DMS114 treated with DMSO at 0.1 percent for 48 hours (cell line): ENCODE measurements at regions not wholly inside any gene's neighbourhood (a gene's known extent, or its start where the extent isn't known, plus 50 kb on each side); places are given as distances from the start of the nearest gene placed in this dataset.

Experiments
- DNase-seq: peaks from one replicate; lab custom pipeline; 2025; ENCODE audit not compliant: unreplicated experiment; lab: John Stamatoyannopoulos, UW

DNA sequence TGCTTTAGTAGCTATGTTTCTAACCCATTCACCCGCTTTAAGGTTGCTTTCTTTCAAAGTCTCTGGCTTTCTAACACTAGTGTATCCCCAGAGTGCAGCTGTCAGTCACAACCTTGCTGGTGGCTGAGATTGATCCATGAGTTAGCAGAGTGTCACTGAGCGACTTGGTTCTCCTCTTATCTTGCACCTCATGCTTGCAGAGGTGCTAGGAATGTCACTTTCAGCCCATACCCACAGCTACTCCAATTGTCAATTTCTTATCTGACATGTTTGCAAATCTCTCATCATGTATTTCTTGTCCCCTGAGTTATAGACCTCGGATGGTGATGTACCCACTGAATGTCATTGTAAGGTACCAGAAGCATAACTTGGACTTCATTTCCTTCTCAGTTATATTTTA is 1110.2 kb downstream of the GALC start:
- DNase-seq = no peak

DNA sequence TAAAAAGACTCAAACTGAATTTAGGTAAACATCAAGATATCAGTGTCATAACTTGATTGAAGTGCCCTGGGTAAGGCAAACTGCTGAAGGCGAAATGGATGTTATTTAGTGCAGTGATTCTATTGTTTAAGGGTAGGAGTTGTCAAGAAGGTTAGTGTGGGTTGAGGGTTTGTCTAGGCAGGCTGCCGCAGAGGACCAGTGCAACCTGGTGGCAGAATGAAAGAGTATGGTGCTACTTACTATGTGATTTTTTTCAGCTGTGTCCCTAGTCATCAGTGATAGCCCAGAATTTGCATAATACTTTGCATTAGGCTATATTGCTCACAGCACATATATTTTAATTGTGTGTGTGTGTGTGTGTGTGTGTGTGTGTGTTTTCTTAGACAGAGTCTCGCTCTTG is 1127.0 kb downstream of the GALC start:
- no peak for DNase-seq

DNA sequence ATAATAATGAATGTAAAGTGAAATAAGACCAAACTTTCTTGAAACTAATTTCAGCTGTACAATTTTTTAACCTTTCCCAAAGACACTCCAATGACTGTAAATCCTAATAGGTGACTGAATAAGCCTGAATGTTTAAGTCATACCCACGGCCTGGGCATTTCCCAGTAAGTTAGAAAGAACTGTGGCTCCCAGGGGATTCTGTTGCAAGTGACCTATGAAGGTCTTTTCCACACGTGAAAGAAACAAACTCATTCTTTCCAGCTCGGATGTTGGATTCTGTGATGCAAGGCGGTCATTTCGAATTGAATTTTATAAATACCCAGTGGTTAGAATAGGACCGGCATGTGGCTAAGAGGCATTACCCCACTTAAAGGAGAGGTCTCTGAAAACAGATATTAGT is 1134.4 kb downstream of the GALC start:
- DNase-seq = no peak

DNA sequence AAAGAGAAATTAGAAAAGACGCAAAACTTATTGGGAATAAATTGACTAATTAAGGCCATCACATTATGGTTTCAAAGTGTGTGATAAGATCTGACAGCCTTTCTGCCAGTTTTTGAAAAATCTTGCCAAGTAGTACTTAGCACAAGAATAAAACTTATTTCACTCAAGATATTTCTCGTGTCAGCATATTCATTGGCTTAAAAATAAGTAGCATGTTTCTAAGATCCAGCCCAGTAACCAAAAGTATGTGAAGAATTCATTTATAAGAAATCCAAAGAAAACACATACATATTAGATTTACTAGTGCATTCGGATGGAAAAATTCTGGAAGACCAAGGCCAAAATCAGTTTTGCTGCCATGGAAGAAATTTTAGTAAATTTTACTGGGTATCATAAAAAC is 1135.0 kb downstream of the GALC start:
- no peak for DNase-seq

DNA sequence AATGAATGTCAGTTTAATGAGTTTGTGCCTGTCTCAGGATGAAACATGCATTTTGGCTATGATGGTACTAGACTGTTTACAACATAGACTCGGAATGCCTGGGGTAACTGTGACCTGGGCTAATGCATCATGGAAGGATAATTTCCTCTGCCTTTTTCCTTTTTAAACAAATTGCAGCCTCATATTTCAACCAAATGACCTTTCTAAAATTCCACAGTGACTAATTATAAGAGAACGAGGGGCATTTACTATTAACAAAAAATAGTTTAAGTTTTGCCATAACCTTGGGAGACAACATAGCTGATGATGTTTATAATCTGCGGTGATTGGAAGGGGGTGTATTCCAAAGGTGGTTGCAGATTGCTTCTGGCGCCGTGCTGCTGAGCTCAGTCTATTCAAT is 1140.5 kb downstream of the GALC start:
- DNase-seq = no peak

DNA sequence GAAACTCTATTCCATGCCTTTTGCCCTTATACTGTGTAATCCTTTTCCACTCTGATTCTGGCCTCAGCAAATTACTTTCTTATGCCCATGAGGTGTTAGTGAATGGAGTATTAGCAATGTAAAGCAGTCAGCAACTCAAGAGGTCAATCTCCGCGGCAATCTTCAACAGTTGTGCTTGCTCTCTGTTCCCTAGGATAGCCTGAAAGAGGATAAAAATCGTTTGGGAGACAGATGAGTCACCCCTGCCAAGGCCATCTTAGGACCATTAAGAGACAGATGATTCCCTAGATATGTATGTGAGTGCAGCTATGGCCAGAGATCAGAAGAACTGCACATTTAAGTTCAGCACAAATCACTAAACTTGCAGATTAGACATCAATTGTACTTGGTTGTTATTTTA is 1145.8 kb downstream of the GALC start:
- DNase-seq = no peak

DNA sequence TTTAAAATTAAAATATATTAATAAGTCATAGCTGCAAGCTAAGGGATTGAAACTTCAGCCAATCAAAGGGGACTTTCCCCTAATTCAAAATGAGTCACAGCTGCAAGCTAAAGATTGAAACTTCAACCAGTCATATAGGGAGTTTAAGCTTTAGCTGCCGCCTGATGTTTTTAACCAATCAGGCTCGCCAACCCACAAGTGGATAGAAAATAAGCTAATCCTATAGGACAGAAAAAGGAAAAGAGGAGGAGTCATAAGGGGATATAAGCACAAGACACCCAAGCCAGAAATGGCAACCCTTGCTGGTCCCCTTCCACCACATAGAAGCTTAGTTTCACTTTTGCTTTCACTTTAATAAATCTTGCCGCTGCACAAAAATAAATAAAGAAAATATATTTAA is 1154.6 kb downstream of the GALC start:
- no peak for DNase-seq

DNA sequence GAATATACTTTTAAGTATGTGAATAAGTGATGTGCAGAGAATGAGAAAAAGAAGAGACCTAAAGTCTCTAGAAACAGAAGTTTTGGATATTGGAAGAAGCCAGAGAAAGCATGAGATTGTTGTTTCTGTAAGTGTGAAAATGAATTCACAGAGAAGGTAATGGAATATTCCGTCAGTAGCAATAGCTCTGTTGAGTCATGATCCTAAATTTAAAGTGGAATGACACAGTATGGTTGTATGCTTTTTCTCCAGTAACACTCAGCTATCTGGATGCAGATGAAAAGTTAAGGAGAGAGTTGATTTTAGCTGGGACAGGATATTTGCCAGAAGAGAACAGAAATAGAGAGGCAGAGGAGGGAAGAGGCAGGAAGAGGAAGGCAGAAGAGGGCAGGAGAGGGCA is 1166.3 kb downstream of the GALC start:
- no peak for DNase-seq

DNA sequence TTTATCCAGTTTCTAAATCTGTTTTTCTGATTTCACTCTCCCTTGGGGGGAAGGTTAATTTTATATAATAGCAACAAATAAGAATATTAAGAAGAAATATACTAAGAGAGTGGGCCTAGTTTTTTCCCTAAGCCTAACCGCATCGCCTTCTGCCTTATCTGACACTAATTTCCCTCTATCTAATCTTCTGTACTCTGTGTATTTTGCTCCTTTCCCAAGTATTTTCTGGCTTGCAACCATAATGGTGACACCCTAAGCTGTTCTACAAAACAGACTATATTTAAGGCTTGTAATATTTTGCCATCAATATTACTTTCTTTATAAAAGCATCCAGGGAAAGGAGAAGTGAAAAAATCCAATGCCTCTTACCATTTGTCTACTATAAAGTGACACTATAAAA is 1168.8 kb downstream of the GALC start:
- DNase-seq = no peak

DNA sequence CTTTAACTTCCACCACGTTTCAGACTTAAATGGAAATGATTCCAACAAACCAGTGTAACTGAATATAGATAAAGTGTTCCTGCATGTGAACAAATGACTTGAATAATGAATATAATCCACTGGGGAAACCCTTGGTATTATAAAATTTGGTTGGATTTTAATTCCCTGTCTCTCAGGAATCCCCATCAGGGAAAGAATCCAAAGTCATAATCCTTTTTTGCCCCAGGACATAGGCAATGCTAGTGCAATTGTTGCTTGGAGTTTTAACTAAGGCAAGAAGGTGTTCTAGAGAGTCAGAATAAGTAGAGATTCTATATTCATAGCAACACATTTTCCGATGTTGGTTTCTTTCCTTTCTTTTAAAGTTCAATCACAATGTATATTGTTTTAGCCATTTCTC is 1169.4 kb downstream of the GALC start:
- DNase-seq = no peak

DNA sequence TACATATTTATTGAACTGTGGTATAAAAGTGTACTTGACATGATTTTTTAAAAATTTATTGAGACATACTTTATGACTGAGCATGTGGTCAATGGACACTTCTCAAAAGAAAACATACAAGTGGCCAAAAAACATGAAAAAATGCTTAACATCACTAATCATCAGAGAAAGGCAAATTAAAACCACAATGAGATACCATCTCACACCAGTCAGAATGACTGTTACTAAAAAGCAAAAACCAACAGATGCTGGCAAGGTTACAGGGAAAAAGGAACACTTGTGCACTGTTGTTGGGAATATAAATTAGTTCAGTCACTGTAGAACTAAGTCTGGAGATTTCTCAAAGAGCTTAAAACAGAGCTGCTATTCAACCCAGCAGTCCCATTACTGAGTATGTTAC is 1177.6 kb downstream of the GALC start:
- DNase-seq = no peak

DNA sequence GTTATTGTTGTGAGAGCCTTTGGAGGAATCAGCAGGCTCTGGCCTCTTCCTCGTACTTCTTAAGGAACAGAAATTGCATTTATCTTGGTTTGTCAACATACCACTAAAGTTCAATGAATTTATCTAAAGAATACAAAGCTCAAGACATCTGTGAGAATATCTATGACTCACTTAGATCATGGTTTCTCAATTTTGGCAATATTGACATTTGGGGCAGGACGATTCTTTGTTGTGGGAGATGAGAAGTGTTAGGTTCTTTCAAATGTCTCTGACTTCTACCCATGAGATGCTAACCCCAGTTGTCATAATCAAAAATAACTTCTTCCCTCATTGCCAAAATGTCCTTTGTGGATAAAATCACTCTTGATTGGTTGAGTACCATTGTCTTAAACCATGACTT is 1190.3 kb downstream of the GALC start:
- no peak for DNase-seq

DNA sequence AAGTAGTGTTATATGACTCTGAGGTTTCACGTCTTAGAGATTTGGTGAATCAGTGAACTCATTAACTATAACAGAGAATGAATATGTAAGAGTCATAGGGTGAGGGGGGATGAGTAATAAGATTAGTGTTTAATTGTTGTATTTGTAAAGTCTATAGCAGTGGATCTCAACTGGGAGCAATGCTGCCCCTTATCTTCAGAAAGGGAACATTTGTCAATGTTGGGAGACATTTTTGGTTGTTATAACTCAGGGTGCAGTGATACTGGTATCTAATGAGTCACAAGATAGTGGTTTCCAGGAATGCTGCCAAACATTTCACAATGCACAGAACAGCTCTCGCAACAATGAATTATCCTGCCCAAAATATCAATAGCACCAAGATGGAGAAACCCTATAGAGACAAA is 1193.7 kb downstream of the GALC start:
- DNase-seq = no peak

DNA sequence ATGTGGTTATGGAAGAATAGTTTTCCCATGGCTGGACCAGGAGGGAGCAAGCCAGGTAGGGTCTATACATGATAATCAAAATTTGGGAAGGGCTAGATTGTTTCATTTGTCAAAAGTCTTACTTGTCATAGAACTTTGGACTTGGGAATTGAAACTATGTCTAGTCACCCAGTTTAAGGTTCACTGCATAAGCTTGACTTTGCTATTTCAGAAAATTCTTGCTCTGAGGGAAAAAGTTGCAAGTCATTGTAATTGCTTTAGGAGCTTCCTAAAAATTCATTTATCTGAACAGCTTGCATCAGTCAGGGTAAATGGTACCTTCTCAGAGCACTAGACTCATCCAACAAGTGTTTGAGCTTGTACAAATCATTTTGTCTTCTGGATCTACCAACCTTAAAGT is 1194.7 kb downstream of the GALC start:
- DNase-seq = no peak

DNA sequence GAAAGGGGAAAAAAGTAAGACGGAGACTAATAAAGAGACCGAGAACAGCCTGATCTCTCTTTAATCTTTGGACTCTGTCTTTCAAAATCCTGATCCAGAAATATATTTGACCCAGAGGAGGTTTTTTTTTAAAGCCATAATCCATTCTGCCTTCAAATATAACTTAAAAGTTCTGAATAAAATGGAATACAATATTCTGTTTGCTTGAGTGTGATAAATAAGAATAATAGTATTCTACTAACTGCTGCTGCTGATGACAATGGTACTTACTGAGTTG is 1196.0 kb downstream of the GALC start:
- DNase-seq = no peak

DNA sequence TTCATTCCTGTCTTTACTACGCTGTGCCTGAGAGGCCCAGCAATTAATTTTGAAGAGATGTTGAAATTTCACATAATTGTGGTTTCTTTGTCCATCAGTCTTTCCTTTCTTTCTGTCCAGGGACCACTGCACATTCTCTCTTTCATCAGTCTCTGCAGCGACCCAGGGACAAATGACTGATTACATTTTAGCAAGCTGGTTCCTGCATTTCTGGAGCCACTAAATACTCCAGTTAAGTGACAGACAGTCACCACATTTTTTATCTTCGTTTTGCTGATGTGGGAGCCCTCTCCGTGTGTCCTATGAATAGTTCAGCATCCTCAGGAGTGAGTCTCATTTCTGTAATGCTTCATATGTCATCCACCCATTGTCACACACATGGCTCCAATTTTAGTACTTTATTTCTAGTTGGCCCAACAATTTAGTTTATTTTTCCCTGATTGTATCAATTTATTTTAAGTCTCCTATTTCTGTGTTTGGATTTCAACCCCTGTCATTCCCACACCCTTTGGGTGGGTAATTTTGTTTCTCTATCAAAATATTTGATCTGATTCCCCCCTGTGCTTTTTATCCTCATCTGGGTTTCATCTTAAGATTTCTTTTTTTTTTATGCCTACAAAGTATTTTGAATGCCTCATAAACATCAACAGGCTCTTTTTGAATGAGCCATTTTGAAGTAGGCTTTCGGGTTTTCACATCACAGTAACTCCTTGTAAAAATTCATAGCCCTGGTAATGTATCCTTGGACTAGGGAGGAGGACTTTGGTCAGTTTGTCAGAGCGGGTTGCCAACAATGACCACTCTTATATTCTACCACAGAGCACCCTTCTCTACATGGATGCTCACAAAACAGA is 1196.5 kb downstream of the GALC start:
- DNase-seq = no peak

DNA sequence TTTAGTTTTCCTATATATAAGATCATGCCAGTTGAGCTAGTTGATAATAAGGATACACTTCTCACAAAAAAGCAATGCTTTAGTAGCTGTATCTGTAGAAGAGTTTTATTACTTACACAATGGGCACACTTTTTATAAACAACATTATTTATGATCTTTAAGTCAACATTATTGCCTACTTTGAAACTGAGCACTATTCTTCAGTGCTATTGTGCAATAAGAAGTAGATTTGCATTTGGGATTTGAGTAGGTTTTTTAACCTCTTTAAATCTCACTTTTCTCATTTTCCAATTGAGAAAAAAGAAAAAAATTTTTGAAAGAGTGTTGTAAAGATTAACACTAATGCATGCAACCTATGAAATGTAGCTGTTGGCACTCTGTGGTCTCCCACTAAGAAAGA is 1198.3 kb downstream of the GALC start:
- no peak for DNase-seq

DNA sequence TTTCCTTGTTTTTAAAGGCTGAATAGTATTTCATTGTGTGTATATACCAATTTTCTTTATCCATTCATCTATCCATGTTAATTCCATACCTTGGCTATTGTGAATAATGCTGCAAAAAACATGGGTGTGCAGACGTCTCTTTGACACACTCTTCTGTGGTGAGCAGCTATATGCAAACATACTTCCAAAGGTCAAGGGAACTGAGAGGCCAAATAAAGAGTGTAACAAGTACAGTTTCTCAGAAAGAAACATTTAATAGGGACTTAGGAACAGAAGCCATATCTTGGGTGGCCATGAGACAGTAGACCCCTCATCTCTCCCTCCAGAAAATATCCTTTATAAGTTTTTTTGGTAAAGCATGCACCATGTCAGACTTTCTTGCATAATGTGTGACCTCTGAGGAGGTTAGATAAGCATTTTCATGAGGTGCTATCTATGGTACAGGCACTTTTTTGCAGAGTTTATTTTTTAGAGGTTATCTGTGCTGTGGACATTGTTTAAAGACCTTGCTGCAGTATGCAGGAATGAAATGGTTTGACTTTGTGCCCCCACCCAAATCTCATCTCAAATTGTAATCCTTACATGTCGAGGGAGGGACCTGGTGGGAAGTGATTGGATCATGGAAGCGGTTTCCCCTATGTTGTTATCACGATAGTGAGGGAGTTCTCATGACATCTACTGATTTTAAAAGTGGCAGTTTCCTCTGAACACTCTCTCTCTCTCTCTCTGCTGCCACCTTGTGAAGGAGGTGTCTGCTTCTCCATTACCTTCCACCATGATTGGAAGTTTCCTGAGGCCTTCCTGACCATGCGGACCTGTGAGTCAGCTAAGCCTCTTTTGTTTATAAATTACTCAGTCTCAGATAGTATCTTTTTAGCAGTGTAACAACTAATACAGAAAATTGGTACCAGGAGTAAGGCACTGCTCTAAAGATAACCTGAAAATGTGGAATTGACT is 1202.3 kb downstream of the GALC start:
- DNase-seq = no peak

DNA sequence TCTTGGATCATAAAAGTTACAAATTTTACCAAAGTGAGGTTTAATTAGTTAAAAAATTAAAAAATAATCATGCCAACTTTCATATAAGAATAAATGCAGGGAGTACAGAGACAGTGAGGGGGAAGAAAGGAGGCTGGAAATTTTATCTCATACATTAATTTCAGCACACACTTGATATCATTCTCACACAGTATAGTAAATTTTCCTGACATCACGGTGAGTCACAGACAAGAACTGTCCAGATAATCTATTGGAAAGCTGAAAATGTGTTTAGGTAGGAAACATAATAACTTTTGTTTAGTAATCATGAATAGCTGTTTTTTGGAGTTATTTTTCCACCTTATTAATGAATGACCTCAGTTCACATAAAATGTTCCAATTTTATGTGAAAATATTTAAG is 1204.8 kb downstream of the GALC start:
- no peak for DNase-seq

DNA sequence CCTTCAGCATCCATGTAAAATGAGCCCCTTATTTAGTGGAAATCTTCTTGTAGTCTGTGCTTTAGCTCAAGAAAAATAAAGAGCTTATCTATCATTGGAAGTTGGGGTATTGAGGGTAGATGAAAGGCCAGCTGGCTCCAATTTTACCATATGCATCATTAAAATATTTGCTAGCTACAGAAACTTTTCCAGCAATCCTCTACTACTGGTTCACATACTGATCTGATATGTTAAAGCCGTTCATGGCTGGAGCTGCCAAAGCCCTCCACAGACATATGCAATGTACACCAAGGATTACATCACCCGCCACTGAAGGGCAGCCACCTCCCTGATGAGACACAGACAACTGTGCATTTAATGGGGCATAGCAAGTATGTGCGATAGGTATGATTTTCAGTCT is 1205.3 kb downstream of the GALC start:
- no peak for DNase-seq

DNA sequence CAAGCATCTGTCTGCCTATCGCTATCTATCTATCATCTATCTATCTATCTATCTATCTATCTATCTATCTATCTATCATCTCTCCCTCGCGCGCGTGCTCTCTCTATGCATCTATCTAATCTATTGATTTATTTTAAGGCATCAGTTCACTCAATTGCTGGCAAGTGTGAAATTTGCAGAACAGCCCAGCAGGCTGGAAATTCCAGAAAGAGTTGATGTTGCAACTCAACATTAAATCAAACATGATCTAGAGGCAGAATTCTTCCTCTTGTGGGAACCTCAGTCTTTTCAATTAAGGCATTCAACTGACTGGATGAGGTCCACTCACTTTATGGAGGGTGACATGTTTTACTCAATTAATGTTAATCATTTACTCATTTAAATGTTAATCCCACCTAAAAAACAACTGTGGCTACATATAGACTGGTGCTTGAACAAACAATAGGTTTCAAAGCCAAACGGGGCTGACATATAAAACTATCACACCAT is 1210.8 kb downstream of the GALC start:
- no peak for DNase-seq

DNA sequence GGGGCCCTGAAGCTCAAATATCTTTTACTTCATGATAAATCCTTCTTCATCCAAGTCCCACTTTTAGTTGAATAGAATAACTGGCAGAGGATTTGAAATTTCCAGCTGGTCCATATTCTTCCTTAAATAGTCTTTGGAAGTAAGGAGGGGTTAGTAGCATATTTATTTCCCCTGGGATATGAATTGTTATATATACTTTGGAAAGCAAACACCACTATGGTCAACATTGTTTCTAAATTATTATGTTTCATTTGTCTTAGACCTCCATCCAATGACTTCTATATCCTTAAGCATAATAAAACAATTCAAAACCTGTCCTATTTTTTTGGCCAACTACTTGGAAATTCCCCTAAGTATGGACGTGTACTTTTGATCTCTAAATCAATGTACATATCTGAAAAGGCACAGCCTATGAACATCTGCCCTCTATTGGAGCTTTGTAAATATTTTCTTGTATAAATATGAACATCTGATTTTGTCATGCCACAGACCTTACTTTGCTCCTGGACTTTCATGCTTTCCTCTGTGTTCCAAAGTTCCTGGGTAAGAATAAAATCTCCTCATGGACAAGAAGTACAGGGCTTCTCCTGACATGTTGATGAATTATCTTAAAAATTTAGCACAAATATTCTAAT is 1212.0 kb downstream of the GALC start:
- DNase-seq = no peak
